ENCODE measurements at regions not wholly inside any gene's neighbourhood (a gene's known extent, or its start where the extent isn't known, plus 50 kb on each side); places are given as distances from the start of the nearest gene placed in this dataset.

DNA sequence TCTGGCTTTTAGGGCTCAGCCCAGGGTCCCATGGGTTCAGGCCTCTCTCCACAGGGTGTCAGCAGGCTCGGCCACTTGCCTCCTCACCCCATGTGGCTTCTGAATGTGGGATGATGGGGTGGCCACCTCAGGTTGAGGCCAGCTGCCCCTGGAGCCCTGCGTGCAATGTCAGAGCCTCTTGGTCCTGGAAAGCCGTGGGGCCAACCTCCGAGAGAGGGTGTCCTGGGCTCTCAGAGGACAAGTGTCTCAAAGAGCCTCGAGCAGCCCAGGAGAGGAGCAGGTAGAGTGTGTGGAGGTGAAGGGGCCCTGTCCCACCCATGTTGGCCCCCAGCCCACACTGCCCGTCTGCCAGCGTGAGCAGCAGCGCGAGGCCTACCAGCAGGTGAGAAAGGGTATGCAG, 86.0 kb downstream of the PLXNA1 start:
- TF ChIP-seq, protein P1, sequence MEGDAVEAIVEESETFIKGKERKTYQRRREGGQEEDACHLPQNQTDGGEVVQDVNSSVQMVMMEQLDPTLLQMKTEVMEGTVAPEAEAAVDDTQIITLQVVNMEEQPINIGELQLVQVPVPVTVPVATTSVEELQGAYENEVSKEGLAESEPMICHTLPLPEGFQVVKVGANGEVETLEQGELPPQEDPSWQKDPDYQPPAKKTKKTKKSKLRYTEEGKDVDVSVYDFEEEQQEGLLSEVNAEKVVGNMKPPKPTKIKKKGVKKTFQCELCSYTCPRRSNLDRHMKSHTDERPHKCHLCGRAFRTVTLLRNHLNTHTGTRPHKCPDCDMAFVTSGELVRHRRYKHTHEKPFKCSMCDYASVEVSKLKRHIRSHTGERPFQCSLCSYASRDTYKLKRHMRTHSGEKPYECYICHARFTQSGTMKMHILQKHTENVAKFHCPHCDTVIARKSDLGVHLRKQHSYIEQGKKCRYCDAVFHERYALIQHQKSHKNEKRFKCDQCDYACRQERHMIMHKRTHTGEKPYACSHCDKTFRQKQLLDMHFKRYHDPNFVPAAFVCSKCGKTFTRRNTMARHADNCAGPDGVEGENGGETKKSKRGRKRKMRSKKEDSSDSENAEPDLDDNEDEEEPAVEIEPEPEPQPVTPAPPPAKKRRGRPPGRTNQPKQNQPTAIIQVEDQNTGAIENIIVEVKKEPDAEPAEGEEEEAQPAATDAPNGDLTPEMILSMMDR (IDR thresholded peaks at IDR 0.05): no peak
- TF ChIP-seq, protein P2, sequence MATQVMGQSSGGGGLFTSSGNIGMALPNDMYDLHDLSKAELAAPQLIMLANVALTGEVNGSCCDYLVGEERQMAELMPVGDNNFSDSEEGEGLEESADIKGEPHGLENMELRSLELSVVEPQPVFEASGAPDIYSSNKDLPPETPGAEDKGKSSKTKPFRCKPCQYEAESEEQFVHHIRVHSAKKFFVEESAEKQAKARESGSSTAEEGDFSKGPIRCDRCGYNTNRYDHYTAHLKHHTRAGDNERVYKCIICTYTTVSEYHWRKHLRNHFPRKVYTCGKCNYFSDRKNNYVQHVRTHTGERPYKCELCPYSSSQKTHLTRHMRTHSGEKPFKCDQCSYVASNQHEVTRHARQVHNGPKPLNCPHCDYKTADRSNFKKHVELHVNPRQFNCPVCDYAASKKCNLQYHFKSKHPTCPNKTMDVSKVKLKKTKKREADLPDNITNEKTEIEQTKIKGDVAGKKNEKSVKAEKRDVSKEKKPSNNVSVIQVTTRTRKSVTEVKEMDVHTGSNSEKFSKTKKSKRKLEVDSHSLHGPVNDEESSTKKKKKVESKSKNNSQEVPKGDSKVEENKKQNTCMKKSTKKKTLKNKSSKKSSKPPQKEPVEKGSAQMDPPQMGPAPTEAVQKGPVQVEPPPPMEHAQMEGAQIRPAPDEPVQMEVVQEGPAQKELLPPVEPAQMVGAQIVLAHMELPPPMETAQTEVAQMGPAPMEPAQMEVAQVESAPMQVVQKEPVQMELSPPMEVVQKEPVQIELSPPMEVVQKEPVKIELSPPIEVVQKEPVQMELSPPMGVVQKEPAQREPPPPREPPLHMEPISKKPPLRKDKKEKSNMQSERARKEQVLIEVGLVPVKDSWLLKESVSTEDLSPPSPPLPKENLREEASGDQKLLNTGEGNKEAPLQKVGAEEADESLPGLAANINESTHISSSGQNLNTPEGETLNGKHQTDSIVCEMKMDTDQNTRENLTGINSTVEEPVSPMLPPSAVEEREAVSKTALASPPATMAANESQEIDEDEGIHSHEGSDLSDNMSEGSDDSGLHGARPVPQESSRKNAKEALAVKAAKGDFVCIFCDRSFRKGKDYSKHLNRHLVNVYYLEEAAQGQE (IDR thresholded peaks at IDR 0.05): no peak
- TF ChIP-seq, protein P3, sequence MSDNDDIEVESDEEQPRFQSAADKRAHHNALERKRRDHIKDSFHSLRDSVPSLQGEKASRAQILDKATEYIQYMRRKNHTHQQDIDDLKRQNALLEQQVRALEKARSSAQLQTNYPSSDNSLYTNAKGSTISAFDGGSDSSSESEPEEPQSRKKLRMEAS (IDR thresholded peaks at IDR 0.05): no peak
- no peak for TF ChIP-seq MAFK (IDR thresholded peaks at IDR 0.05; ENCODE audit: partially characterized antibody)
- TF ChIP-seq, protein P4, sequence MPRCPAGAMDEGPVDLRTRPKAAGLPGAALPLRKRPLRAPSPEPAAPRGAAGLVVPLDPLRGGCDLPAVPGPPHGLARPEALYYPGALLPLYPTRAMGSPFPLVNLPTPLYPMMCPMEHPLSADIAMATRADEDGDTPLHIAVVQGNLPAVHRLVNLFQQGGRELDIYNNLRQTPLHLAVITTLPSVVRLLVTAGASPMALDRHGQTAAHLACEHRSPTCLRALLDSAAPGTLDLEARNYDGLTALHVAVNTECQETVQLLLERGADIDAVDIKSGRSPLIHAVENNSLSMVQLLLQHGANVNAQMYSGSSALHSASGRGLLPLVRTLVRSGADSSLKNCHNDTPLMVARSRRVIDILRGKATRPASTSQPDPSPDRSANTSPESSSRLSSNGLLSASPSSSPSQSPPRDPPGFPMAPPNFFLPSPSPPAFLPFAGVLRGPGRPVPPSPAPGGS (IDR thresholded peaks at IDR 0.05): no peak
- no peak for TF ChIP-seq NR3C1 (IDR thresholded peaks at IDR 0.05)
- TF ChIP-seq FOSL2 (IDR thresholded peaks at IDR 0.05): no peak
- TF ChIP-seq FOSL2 (CRISPR knock-in tag; IDR thresholded peaks at IDR 0.05): no peak
- TF ChIP-seq, protein P5, sequence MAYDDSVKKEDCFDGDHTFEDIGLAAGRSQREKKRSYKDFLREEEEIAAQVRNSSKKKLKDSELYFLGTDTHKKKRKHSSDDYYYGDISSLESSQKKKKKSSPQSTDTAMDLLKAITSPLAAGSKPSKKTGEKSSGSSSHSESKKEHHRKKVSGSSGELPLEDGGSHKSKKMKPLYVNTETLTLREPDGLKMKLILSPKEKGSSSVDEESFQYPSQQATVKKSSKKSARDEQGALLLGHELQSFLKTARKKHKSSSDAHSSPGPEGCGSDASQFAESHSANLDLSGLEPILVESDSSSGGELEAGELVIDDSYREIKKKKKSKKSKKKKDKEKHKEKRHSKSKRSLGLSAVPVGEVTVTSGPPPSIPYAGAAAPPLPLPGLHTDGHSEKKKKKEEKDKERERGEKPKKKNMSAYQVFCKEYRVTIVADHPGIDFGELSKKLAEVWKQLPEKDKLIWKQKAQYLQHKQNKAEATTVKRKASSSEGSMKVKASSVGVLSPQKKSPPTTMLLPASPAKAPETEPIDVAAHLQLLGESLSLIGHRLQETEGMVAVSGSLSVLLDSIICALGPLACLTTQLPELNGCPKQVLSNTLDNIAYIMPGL (CRISPR knock-in tag; IDR thresholded peaks at IDR 0.05; ENCODE audit: borderline replicate concordance): no peak

Data from A549 (cell line).